ENCODE measurements at regions not wholly inside any gene's neighbourhood (a gene's known extent, or its start where the extent isn't known, plus 50 kb on each side); places are given as distances from the start of the nearest gene placed in this dataset.

GRCh38 chr4:116064331-116064730, 950.9 kb upstream of the NDST4 start:
- H3K4me3 Mint-ChIP-seq = no peak overlapping the region
- peaks cover 6% of the 10 kb centered on the region for H3K36me3 Mint-ChIP-seq
- DNase-seq (ENCODE audit: low spot score in 2 of 2, unreplicated experiment in 2 of 2) = no peak
- TF ChIP-seq CTCF (IDR thresholded peaks at IDR 0.05; ENCODE audit: unreplicated experiment) = no peak
- H3K27me3 Mint-ChIP-seq (ENCODE audit: low read depth) = no peaks in the 10 kb centered on the region
- no peak overlapping the region for H3K27ac Mint-ChIP-seq
- H3K9me3 Mint-ChIP-seq = peaks cover 19% of the 10 kb centered on the region
- peaks cover 2% of the 10 kb centered on the region for H3K4me1 Mint-ChIP-seq

- no peak for DNase-seq (ENCODE audit: low spot score in 2 of 2, unreplicated experiment in 2 of 2)
Measured at GRCh38 chr4:116059361-116059760, 945.9 kb upstream of the NDST4 start.

DNA sequence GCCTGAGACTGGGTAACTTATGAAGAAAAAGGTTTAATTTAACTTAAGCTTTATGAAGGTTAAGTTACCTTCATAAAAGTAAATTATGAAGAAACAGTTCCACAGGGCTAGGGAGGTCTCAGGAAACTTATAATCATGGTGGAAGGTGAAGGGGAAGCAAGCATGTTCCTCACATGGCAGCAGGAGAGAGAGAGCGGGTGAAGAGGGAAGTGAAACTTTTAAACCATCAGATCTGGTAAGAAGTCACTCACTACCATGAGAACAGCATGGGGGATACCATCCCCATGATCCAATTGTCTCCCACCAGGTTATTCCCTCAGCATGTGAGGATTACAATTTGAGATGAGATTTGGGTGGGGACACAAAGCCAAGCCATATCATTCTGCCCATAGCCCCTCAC, 944.7 kb upstream of the NDST4 start:
- DNase-seq (ENCODE audit: low spot score in 2 of 2, unreplicated experiment in 2 of 2) = no peak
- TF ChIP-seq CTCF (IDR thresholded peaks at IDR 0.05; ENCODE audit: unreplicated experiment) = no peak
- Mint-ChIP-seq H3K4me3 (no peak overlapping the region), H3K27ac (no peak overlapping the region), H3K4me1 (no peaks in the 10 kb centered on the region), H3K9me3 (no peaks in the 10 kb centered on the region), H3K36me3 (no peaks in the 10 kb centered on the region), H3K27me3 (ENCODE audit: low read depth) (no peaks in the 10 kb centered on the region)

More at GRCh38 chr4:116059361-116059760, 945.9 kb upstream of the NDST4 start:
- Mint-ChIP-seq H3K4me1 (no peaks in the 10 kb centered on the region), H3K36me3 (no peaks in the 10 kb centered on the region), H3K27ac (no peak overlapping the region), H3K27me3 (ENCODE audit: low read depth) (no peaks in the 10 kb centered on the region), H3K4me3 (no peak overlapping the region), H3K9me3 (no peaks in the 10 kb centered on the region)
- TF ChIP-seq CTCF (IDR thresholded peaks at IDR 0.05; ENCODE audit: unreplicated experiment) = no peak

DNA sequence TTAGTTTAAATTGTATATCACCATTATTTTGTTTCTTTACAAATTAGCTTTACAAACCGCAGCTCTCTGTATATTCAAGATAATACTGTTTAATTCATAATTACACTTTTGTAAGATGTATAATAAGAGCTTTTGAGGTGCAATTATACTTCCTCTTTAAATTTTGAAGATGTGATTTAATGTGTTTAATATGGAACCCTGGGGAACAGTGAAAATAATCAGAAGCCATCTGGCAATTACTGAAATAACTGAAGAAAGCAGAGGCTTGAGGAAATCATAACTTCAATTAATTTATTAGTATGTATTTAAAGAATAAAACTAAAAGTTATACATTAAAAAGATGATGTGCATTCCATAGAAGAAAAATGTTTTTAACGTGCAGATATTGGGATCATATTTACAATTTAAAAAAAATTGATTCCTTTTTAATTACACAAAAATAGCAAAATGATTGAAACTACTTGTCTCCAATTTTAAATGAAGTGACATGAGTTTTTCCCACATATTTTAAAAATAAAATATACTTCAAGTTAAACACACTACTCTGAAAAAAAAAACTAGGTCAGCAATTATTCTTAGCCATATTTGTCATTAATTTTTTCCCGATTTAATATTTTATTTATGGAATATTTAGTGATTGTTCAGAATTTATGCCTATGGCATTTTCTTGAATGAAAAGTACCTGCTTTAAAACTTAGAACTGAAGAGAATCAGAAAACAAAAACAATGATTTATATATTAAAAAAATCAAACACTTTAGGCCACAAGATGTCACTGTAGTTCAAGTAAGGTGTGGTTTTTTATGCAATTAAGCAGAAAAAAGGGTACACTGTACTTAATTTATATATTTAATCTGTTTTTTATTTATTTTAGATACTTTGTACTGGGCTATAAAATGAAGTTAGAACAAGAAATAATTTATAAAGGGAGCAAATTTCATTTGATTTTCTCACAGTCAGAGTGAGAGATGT, 942.7 kb upstream of the NDST4 start:
- no peak for DNase-seq (ENCODE audit: low spot score in 2 of 2, unreplicated experiment in 2 of 2)
- TF ChIP-seq CTCF (IDR thresholded peaks at IDR 0.05; ENCODE audit: unreplicated experiment) = peak; percentile 26
- H3K27me3 Mint-ChIP-seq (ENCODE audit: low read depth) = no peaks in the 10 kb centered on the region
- no peaks in the 10 kb centered on the region for H3K9me3 Mint-ChIP-seq
- H3K4me1 Mint-ChIP-seq = no peaks in the 10 kb centered on the region
- no peaks in the 10 kb centered on the region for H3K36me3 Mint-ChIP-seq
- no peak overlapping the region for H3K4me3 Mint-ChIP-seq
- no peak overlapping the region for H3K27ac Mint-ChIP-seq

GRCh38 chr4:116027311-116027710, 913.9 kb upstream of the NDST4 start:
- no peak for DNase-seq (ENCODE audit: low spot score in 2 of 2, unreplicated experiment in 2 of 2)
- no peak for TF ChIP-seq CTCF (IDR thresholded peaks at IDR 0.05; ENCODE audit: unreplicated experiment)
- Mint-ChIP-seq H3K9me3 (peaks cover 4% of the 10 kb centered on the region), H3K27ac (no peak overlapping the region), H3K36me3 (no peaks in the 10 kb centered on the region), H3K4me3 (no peak overlapping the region), H3K27me3 (ENCODE audit: low read depth) (no peaks in the 10 kb centered on the region), H3K4me1 (no peaks in the 10 kb centered on the region)
